Osteocyte (in vitro differentiated cells): ENCODE measurements at regions not wholly inside any gene's neighbourhood (a gene's known extent, or its start where the extent isn't known, plus 50 kb on each side); places are given as distances from the start of the nearest gene placed in this dataset.

Source experiments
- DNase-seq: peaks from one replicate; pipeline ENCODE4 v3.0.0; 2021; ENCODE audit warnings: mixed read lengths; ENCODE audit not compliant: unreplicated experiment; ENCODE audit errors: extremely low spot score
- H3K27ac Mint-ChIP-seq: one replicate; pipeline ENCODE4 v1.8.0; 2021; ENCODE audit warnings: mild to moderate bottlenecking, mixed read lengths; ENCODE audit not compliant: unreplicated experiment
- H3K27me3 Mint-ChIP-seq: one replicate; pipeline ENCODE4 v1.8.0; 2021; ENCODE audit warnings: mixed read lengths; ENCODE audit not compliant: unreplicated experiment
- H3K36me3 Mint-ChIP-seq: one replicate; pipeline ENCODE4 v1.8.0; 2021; ENCODE audit warnings: mixed read lengths; ENCODE audit not compliant: unreplicated experiment
- H3K4me1 Mint-ChIP-seq: one replicate; pipeline ENCODE4 v1.8.0; 2021; ENCODE audit warnings: mixed read lengths; ENCODE audit not compliant: unreplicated experiment
- H3K4me3 Mint-ChIP-seq: one replicate; pipeline ENCODE4 v1.8.0; 2021; ENCODE audit warnings: mild to moderate bottlenecking, moderate library complexity, mixed read lengths; ENCODE audit not compliant: unreplicated experiment
- H3K9me3 Mint-ChIP-seq: one replicate; pipeline ENCODE4 v1.8.0; 2021; ENCODE audit warnings: mixed read lengths; ENCODE audit not compliant: unreplicated experiment
- CTCF ChIP-seq: fragments of 200-600 bp; sonication (generic); IDR thresholded peaks from 2 replicates; pipeline ENCODE4 v1.5.0; 2021; ENCODE audit warnings: antibody characterized with exemption, mild to moderate bottlenecking, moderate library complexity

GRCh38 chr7:125561006-125561405, 631.4 kb upstream of the POT1 start:
- Mint-ChIP-seq H3K27ac (no peak overlapping the region), H3K27me3 (no peaks in the 10 kb centered on the region), H3K36me3 (no peaks in the 10 kb centered on the region), H3K4me3 (no peak overlapping the region), H3K9me3 (no peaks in the 10 kb centered on the region), H3K4me1 (peaks cover 19% of the 10 kb centered on the region)
- DNase-seq = no peak
- TF ChIP-seq CTCF = no peak

GRCh38 chr7:125559921-125560320, 630.3 kb upstream of the POT1 start:
- Mint-ChIP-seq H3K9me3 (no peaks in the 10 kb centered on the region), H3K36me3 (no peaks in the 10 kb centered on the region), H3K4me3 (no peak overlapping the region), H3K4me1 (peaks cover 19% of the 10 kb centered on the region), H3K27me3 (no peaks in the 10 kb centered on the region), H3K27ac (no peak overlapping the region)
- no peak for DNase-seq
- TF ChIP-seq CTCF = no peak

DNA sequence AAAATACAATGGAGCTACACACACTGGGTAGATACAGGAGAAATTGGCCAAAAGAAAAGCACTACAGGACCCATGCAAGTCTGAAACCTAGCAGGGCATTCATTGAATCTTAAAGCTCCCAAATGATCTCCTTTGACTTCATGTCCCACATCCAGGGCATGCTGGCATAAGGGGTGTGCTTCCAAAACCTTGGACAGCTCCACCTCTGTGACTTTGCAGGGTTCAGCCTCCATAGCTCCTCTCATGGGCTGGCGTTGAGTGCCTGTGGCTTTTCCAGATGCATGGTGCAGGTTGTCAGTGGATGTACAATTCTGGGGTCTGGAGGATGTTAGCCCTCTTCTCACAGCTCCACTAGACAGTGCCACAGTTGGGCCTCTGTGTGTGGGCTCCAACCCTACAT, 626.3 kb upstream of the POT1 start:
- no peak overlapping the region for H3K27ac Mint-ChIP-seq
- no peaks in the 10 kb centered on the region for H3K9me3 Mint-ChIP-seq
- H3K4me1 Mint-ChIP-seq = peaks cover 7% of the 10 kb centered on the region
- no peak for TF ChIP-seq CTCF
- H3K4me3 Mint-ChIP-seq = no peak overlapping the region
- peaks cover 5% of the 10 kb centered on the region for H3K27me3 Mint-ChIP-seq
- no peaks in the 10 kb centered on the region for H3K36me3 Mint-ChIP-seq
- DNase-seq = no peak

DNA sequence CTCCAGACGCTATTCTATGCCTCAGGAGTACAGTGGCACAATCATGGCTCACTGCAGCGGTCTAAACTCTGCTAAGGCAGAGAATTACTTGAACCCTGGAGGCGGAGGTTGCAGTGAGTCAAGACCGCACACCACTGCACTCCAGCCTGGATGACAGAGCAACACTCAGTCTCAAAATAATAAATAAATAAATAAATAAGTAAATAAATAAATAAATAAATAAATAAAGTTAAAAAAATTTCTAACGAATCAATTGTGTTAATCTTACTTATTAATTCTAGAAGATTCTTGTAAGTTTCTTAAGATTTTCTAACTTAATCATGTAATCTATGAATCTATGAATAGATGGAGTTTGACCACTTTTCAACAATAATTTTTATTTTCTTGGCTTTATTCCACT, 621.4 kb upstream of the POT1 start:
- H3K27ac Mint-ChIP-seq = no peak overlapping the region
- H3K36me3 Mint-ChIP-seq = no peaks in the 10 kb centered on the region
- no peaks in the 10 kb centered on the region for H3K4me1 Mint-ChIP-seq
- H3K27me3 Mint-ChIP-seq = peaks cover 5% of the 10 kb centered on the region
- H3K4me3 Mint-ChIP-seq = no peak overlapping the region
- no peaks in the 10 kb centered on the region for H3K9me3 Mint-ChIP-seq
- no peak for DNase-seq
- no peak for TF ChIP-seq CTCF

- Mint-ChIP-seq H3K9me3 (no peaks in the 10 kb centered on the region), H3K4me3 (no peak overlapping the region), H3K36me3 (no peaks in the 10 kb centered on the region), H3K27ac (no peak overlapping the region), H3K4me1 (no peaks in the 10 kb centered on the region), H3K27me3 (no peaks in the 10 kb centered on the region)
- no peak for TF ChIP-seq CTCF
- DNase-seq = no peak
Measured at GRCh38 chr7:125547505-125547904, 617.9 kb upstream of the POT1 start.
